LNCAP (cell line): ENCODE measurements at regions not wholly inside any gene's neighbourhood (a gene's known extent, or its start where the extent isn't known, plus 50 kb on each side); places are given as distances from the start of the nearest gene placed in this dataset.

Source experiments
- TF ChIP-seq, protein P1 (sequence below): fragments of 450-650 bp; IDR thresholded peaks from 2 replicates; pipeline ENCODE4 v1.5.1; 2017; ENCODE audit warnings: mild to moderate bottlenecking

DNA sequence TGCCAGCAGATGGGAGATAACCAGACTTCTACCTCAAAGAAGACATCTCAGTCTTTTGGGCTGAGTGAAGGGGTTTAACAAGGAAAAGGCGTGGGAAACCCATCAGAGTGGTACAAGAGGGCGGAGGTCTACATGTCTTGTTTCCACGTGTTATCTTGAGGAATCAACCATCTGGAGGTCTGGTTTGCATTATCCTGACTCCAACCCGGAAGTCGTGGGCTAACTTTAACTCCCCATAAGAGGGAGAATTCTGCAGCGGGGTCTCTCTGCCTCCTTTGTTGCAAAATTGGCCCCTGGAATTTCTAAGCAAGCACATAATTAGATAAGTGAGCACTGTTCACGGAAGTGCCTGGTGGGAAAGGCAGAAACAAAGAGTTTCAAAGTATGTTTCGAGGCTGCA lies 398.7 kb upstream of the C16orf82 start:
- TF ChIP-seq, protein P1, sequence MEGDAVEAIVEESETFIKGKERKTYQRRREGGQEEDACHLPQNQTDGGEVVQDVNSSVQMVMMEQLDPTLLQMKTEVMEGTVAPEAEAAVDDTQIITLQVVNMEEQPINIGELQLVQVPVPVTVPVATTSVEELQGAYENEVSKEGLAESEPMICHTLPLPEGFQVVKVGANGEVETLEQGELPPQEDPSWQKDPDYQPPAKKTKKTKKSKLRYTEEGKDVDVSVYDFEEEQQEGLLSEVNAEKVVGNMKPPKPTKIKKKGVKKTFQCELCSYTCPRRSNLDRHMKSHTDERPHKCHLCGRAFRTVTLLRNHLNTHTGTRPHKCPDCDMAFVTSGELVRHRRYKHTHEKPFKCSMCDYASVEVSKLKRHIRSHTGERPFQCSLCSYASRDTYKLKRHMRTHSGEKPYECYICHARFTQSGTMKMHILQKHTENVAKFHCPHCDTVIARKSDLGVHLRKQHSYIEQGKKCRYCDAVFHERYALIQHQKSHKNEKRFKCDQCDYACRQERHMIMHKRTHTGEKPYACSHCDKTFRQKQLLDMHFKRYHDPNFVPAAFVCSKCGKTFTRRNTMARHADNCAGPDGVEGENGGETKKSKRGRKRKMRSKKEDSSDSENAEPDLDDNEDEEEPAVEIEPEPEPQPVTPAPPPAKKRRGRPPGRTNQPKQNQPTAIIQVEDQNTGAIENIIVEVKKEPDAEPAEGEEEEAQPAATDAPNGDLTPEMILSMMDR, result no peak

- TF ChIP-seq, protein P1, result no peak
These were observed 394.5 kb upstream of the C16orf82 start for GRCh38 chr16:26672206-26672605.

DNA sequence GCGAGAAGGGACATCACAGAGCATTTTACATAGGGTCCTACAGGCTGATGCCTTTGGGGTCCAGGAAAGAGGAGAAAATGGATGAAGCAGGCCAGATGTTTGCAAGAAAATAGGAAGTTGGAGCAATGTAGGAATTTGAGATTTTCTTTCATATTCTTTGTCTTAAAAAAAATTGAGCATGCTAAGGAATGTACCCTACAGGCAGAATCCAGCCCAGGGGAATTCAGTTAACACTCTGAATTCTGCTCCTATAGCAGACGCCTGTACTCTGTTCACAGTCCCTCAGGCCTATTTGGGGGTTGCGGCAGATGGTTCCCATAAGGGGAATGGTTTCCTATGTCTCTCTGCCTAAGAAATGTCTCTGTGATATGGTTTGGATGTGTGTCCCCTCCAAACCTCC lies 393.7 kb upstream of the C16orf82 start:
- TF ChIP-seq, protein P1, result no peak

DNA sequence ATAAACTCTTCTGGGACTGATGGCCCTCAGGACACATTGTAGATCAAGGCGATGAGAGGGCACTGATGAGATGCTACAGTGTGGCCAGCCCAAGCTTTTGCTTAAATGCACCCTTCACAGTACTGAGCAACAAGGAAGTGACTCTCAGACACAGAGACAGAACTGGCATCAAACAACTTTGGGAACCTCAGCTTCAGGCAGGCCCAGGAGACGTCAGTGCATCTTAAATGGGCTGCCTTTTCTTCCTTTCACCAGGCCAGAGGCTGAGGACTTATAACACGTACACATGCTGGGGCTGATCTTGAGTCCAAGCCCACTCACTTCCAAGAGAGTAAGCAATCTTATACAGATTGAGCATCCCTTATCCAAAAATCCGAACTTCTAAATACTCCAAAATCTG lies 386.1 kb upstream of the C16orf82 start:
- TF ChIP-seq, protein P1, result no peak

- TF ChIP-seq, protein P1, result no peak
These were observed 378.6 kb upstream of the C16orf82 start for GRCh38 chr16:26688105-26688504.

DNA sequence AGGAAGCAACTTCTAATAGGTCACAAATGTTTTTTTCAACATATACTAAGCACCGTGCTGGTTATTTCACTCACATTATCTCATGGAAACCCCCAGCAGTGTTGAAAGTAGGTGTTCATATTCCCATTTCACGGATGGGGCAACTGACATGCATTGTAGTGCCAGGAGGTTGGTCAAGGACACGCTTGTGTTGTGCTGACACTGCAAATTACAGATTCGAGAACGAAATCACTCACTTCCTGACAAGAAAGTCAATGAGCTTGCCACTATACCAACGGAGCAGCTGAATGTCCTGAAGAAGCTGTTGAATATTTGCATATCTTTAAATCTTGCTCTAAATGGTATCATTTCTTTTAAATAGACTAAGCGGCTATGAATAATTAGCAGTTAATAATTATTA lies 378.0 kb upstream of the C16orf82 start:
- TF ChIP-seq, protein P1, result no peak

DNA sequence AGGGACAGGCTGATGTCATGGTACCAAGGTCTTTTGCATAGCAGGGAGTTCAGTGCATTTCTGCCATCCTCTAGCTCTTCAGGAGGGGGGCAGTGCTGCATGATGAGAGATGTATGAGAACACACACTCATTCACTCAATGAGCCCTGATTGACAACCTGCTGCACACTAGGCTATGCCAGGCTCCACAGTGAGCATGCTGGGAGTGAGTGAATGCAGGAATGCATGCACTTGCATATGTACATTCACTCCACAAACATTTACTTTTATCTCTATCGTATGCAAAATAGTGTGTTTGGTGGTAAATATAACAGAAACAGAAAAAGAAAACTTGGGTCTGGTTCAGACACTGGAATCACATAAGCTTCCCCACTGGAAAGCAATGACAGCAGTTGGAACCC lies 374.1 kb upstream of the C16orf82 start:
- TF ChIP-seq, protein P1, result no peak

DNA sequence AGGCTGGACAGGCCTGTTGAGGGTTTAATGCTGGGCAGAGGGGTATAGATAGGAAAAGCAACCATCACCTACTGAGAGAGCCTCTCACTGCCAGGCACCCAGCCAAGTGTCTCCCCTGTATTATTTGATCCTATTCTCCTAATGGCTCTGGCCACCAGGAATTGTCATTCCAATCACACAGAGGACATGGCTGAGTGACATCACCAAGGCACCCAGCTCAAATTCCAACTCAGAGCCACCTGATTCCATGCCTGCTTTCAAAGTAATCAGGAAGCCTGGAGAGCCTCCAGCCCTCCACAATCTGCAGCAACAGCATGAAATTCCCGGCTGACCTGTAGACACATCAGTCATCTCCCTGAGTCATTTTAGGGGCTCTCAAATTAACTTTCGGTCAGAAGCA lies 368.9 kb upstream of the C16orf82 start:
- TF ChIP-seq, protein P1, result no peak
